BLaER1 (cell line): ENCODE measurements at regions not wholly inside any gene's neighbourhood (a gene's known extent, or its start where the extent isn't known, plus 50 kb on each side); places are given as distances from the start of the nearest gene placed in this dataset.
"Not testable (repeated sequence)": the region's sequence is repeated elsewhere in the genome, so short reads cannot be mapped to it uniquely, and the experiment has no call there.

Source experiments
- H3K27ac ChIP-seq: shearing (Covaris generic); formaldehyde crosslinking; 2 replicates; pipeline ENCODE4 v1.8.1; 2022
- H3K27me3 ChIP-seq: shearing (Covaris generic); formaldehyde crosslinking; 2 replicates; pipeline ENCODE4 v1.8.1; 2022
- H3K36me3 ChIP-seq: shearing (Covaris generic); formaldehyde crosslinking; 2 replicates; pipeline ENCODE4 v1.8.1; 2022
- H3K4me1 ChIP-seq: shearing (Covaris generic); formaldehyde crosslinking; 2 replicates; pipeline ENCODE4 v1.8.1; 2022
- H3K4me2 ChIP-seq: shearing (Covaris generic); formaldehyde crosslinking; 2 replicates; pipeline ENCODE4 v1.8.1; 2022
- H3K4me3 ChIP-seq: shearing (Covaris generic); formaldehyde crosslinking; 2 replicates; pipeline ENCODE4 v1.8.1; 2022
- H3K9ac ChIP-seq: shearing (Covaris generic); formaldehyde crosslinking; 2 replicates; pipeline ENCODE4 v1.8.1; 2022
- H3K9me3 ChIP-seq: shearing (Covaris generic); formaldehyde crosslinking; 2 replicates; pipeline ENCODE4 v1.8.1; 2022
- H4K20me1 ChIP-seq: shearing (Covaris generic); formaldehyde crosslinking; 2 replicates; pipeline ENCODE4 v1.8.1; 2022
- Cebpa-rat ChIP-seq: shearing (Covaris generic); IDR thresholded peaks from 2 replicates; pipeline ENCODE4 v1.8.1; 2022

DNA sequence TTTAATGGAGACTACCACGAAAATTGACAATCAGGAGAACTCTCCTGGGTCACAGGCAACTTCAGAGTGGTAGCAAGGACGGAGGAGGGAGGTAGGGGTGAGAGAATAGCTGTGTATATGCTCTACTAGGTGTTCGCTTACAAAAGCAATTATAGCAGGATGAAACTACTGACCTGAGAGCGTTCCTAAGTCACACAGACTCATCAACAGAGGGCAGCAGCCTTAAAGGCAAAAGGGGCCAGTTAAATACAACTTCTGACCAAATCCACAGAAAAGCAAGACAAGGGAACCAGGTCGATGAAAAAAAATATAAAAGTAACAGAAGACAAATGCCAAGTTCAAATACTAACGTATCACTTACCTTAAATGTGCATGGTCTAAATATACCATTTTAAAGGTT lies 894.6 kb downstream of the PLOD2 start:
- Histone ChIP-seq H3K4me3 (no peak overlapping the region), H3K4me1 (no peaks in the 10 kb centered on the region), H3K9me3 (no peaks in the 10 kb centered on the region), H3K27ac (no peak overlapping the region), H3K9ac (no peak overlapping the region), H3K36me3 (no peaks in the 10 kb centered on the region), H4K20me1 (no peaks in the 10 kb centered on the region), H3K4me2 (no peak overlapping the region), H3K27me3 (no peaks in the 10 kb centered on the region)
- no peak for TF ChIP-seq Cebpa-rat

- no peaks in the 10 kb centered on the region for H3K4me1 ChIP-seq
- no peaks in the 10 kb centered on the region for H3K9me3 ChIP-seq
- no peak overlapping the region for H3K4me3 ChIP-seq
- no peaks in the 10 kb centered on the region for H4K20me1 ChIP-seq
- no peaks in the 10 kb centered on the region for H3K36me3 ChIP-seq
- H3K27me3 ChIP-seq, result no peaks in the 10 kb centered on the region
- H3K4me2 ChIP-seq, result no peak overlapping the region
- no peak overlapping the region for H3K27ac ChIP-seq
- no peak overlapping the region for H3K9ac ChIP-seq
- no peak for TF ChIP-seq Cebpa-rat
Measured at GRCh38 chr3:145269106-145269505, 891.9 kb downstream of the PLOD2 start.

DNA sequence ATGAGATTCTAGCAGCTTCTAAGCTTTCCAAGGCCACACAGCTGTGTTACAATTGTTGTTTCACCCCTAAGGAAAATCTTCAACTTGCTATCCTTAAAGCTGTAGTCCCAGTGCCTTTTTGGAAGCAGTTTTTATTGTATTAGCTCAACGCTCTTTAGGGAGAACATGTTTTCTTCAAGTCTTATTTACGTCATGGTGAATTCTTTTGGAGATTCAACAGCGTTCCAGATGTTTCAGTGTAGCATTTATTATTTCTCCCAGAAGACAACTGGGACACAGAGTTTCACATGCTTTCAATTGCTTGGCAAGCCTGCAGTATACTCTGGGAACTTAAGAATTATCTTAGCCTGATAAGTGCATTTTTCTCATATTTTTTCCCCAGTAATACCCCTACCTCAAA lies 888.3 kb downstream of the PLOD2 start:
- Histone ChIP-seq H3K9ac (no peak overlapping the region), H3K9me3 (no peaks in the 10 kb centered on the region), H3K27me3 (no peaks in the 10 kb centered on the region), H3K4me3 (no peak overlapping the region), H3K4me1 (no peaks in the 10 kb centered on the region), H3K27ac (no peak overlapping the region), H4K20me1 (no peaks in the 10 kb centered on the region), H3K36me3 (no peaks in the 10 kb centered on the region), H3K4me2 (no peak overlapping the region)
- TF ChIP-seq Cebpa-rat, result no peak

- Histone ChIP-seq H3K27ac (no peak overlapping the region), H3K4me2 (no peak overlapping the region), H3K27me3 (no peaks in the 10 kb centered on the region), H3K9me3 (no peaks in the 10 kb centered on the region), H3K4me1 (no peaks in the 10 kb centered on the region), H4K20me1 (no peaks in the 10 kb centered on the region), H3K9ac (no peak overlapping the region), H3K4me3 (no peak overlapping the region), H3K36me3 (no peaks in the 10 kb centered on the region)
- no peak for TF ChIP-seq Cebpa-rat
Measured at GRCh38 chr3:145282505-145282904, 878.5 kb downstream of the PLOD2 start.

DNA sequence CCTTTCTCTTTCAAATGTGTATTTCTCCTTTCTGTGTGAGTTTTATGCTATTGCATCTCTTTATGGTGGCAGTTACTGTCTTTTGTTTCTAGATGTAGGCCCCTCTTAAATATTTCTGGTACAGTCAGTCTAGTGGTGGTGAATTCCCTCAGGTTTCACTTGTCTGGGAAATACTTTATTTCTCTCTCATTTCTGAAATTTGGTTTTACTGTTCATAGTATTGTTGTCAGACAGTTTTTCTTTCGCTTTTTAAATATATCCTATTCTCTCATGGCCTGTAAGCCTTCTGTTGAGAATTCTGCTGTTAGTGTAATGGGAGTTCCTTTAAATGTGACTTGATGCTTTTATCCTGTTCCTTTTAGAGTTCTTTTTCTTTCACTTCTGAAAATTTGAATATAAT lies 874.0 kb downstream of the PLOD2 start:
- Histone ChIP-seq H3K9ac (no peak overlapping the region), H3K9me3 (no peaks in the 10 kb centered on the region), H3K4me3 (no peak overlapping the region), H3K27me3 (no peaks in the 10 kb centered on the region), H3K4me1 (no peaks in the 10 kb centered on the region), H3K36me3 (no peaks in the 10 kb centered on the region), H4K20me1 (no peaks in the 10 kb centered on the region), H3K27ac (no peak overlapping the region), H3K4me2 (no peak overlapping the region)
- no peak for TF ChIP-seq Cebpa-rat

GRCh38 chr3:145290010-145290409 lies 871.0 kb downstream of the PLOD2 start:
- no peak overlapping the region for H3K4me3 ChIP-seq
- H3K27ac ChIP-seq, result no peak overlapping the region
- H4K20me1 ChIP-seq, result no peaks in the 10 kb centered on the region
- no peaks in the 10 kb centered on the region for H3K27me3 ChIP-seq
- no peaks in the 10 kb centered on the region for H3K36me3 ChIP-seq
- no peak overlapping the region for H3K4me2 ChIP-seq
- H3K9me3 ChIP-seq, result no peaks in the 10 kb centered on the region
- no peak for TF ChIP-seq Cebpa-rat
- no peaks in the 10 kb centered on the region for H3K4me1 ChIP-seq
- no peak overlapping the region for H3K9ac ChIP-seq

DNA sequence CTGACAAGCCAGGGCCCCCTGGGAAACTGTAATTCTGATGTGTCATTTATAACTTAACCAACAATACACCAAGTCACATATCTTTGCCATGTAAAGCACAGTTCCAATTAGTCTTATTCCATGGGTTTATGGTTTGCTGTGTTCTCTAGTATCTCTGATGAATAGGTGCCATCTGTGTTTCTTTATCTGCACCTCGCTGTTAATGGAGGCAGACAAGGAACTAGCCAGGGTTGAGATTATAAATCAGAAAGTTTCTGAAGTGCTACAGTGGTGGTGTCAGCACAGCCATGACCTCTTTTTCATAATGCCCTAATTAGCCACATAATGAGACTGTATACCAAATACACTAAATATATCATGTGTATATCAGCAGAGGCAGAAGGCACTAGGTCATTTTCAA lies 866.4 kb downstream of the PLOD2 start:
- no peak overlapping the region for H3K4me3 ChIP-seq
- H3K4me2 ChIP-seq, result no peak overlapping the region
- no peak overlapping the region for H3K9ac ChIP-seq
- H3K36me3 ChIP-seq, result no peaks in the 10 kb centered on the region
- no peaks in the 10 kb centered on the region for H3K4me1 ChIP-seq
- no peaks in the 10 kb centered on the region for H4K20me1 ChIP-seq
- no peaks in the 10 kb centered on the region for H3K27me3 ChIP-seq
- no peaks in the 10 kb centered on the region for H3K9me3 ChIP-seq
- H3K27ac ChIP-seq, result no peak overlapping the region
- no peak for TF ChIP-seq Cebpa-rat

DNA sequence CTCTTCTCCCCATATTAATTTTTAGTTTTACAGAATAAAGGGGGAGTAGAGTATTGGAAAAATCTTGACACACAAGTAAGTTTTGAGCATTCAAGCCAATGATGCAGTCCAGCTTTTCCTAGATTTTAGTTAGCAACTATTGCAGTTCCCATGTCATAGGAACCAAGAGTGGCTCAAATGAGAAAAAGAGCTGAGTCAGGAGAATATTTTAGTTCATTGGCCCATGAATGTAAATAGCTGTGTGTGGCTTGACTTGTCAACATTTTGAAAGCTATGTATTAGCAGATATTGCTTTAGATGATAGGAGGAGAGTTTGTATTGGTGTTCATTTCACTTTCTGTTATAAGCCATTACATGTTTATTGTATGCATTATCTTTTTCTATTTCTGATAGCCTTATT lies 853.7 kb downstream of the PLOD2 start:
- Histone ChIP-seq H3K9ac (no peak overlapping the region), H3K4me2 (no peak overlapping the region), H3K4me1 (no peaks in the 10 kb centered on the region), H3K27me3 (no peaks in the 10 kb centered on the region), H4K20me1 (no peaks in the 10 kb centered on the region), H3K4me3 (no peak overlapping the region), H3K27ac (no peak overlapping the region), H3K9me3 (no peaks in the 10 kb centered on the region), H3K36me3 (no peaks in the 10 kb centered on the region)
- no peak for TF ChIP-seq Cebpa-rat

- Histone ChIP-seq H3K27ac (no peak overlapping the region), H3K36me3 (no peaks in the 10 kb centered on the region), H3K9ac (no peak overlapping the region), H3K4me1 (no peaks in the 10 kb centered on the region), H3K27me3 (no peaks in the 10 kb centered on the region), H3K9me3 (no peaks in the 10 kb centered on the region), H3K4me2 (no peak overlapping the region), H3K4me3 (no peak overlapping the region), H4K20me1 (no peaks in the 10 kb centered on the region)
- TF ChIP-seq Cebpa-rat, result no peak
Measured at GRCh38 chr3:145313751-145314150, 847.2 kb downstream of the PLOD2 start.

- not testable (repeated sequence) for H3K9me3 ChIP-seq, H3K4me2 ChIP-seq, H3K4me3 ChIP-seq, H3K27ac ChIP-seq, H3K9ac ChIP-seq, H3K27me3 ChIP-seq, H4K20me1 ChIP-seq, H3K4me1 ChIP-seq, H3K36me3 ChIP-seq
Measured at GRCh38 chr3:145316253-145316652, 844.7 kb downstream of the PLOD2 start.

DNA sequence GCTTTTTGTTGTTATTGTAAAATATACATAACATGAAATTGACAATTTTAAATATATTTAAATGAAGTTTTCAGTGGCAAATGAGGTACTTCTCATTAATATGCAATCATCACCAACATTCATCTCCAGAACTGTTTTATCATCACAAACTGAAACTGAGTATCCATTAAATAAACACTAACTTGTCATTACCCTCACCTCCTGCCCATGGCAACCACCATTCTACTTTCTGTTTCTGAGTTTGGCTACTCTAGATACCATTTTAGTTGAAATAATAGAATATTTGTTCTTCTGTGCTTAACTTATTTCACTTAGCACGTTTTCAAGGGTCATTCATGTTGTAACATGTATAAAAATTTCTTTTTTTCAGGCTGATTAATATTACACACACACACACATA lies 834.3 kb downstream of the PLOD2 start:
- H3K4me2 ChIP-seq, result no peak overlapping the region

DNA sequence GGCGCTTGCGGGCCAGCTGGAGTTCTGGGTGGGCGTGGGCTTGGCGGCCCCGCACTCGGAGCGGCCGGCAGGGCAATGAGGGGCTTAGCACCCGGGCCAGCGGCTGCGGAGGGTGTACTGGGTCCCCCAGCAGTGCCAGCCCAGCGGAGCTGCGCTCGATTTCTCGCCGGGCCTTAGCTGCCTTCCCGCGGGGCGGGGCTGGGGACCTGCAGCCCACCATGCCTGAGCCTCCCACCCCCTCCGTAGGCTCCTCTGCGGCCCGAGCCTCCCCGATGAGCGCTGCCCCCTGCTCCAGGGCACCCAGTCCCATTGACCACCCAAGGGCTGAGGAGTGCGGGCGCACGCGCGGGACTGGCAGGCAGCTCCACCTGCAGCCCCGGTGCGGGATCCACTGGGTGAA lies 827.6 kb downstream of the PLOD2 start:
- H4K20me1 ChIP-seq, H3K9ac ChIP-seq, H3K27ac ChIP-seq, H3K27me3 ChIP-seq, H3K4me3 ChIP-seq, H3K4me2 ChIP-seq, H3K4me1 ChIP-seq, H3K9me3 ChIP-seq, H3K36me3 ChIP-seq: not testable (repeated sequence)

More for the DNA sequence above, 834.3 kb downstream of the PLOD2 start:
- no peaks in the 10 kb centered on the region for H3K36me3 ChIP-seq
- no peaks in the 10 kb centered on the region for H3K4me1 ChIP-seq
- no peak overlapping the region for H3K9ac ChIP-seq
- H3K9me3 ChIP-seq, result no peaks in the 10 kb centered on the region
- H3K27ac ChIP-seq, result no peak overlapping the region
- no peak overlapping the region for H3K4me3 ChIP-seq
- H4K20me1 ChIP-seq, result no peaks in the 10 kb centered on the region
- TF ChIP-seq Cebpa-rat, result no peak
- H3K27me3 ChIP-seq, result no peaks in the 10 kb centered on the region
